Left lobe of liver (tissue), 2 donors: ENCODE measurements at regions not wholly inside any gene's neighbourhood (a gene's known extent, or its start where the extent isn't known, plus 50 kb on each side); places are given as distances from the start of the nearest gene placed in this dataset.

Experiments
- ATAC-seq: fragments of 200-7000 bp; cut with Tn5 transposase; one replicate; pipeline ENCODE4 v1.9.1; 2020; ENCODE audit warnings: mild to moderate bottlenecking, moderate library complexity
- DNase-seq: peaks from one replicate; pipeline ENCODE4 v3.0.0-alpha.2; 2020; ENCODE audit warnings: low spot score
- donor health status: DM: no; HTN: no; CAD: no; lungs with moderate emphysema.
- donor health status: DM: no; HTN: yes; CAD: no.

DNA sequence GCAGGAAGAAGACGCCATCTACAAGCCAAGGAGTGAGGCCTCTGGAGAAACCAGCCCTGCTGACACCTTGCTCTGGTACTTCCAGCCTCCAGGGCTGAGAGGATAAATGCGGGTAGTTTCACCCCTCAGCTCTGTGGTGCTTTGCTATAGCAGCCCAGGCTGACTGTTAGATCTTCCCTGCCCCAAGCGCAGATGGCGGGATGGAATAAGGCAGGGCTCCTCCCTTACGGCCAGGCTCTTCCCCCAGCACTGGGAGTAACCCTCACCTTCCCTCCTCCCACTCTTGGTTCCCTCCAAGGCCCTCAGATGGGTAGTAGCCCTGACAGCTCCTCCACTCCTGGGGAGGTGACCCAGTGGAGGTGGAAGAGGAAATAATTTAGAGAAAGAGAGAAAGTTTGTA lies 285.1 kb downstream of the GADD45G start:
- DNase-seq (peak; percentile 31), ATAC-seq (no peak)

DNA sequence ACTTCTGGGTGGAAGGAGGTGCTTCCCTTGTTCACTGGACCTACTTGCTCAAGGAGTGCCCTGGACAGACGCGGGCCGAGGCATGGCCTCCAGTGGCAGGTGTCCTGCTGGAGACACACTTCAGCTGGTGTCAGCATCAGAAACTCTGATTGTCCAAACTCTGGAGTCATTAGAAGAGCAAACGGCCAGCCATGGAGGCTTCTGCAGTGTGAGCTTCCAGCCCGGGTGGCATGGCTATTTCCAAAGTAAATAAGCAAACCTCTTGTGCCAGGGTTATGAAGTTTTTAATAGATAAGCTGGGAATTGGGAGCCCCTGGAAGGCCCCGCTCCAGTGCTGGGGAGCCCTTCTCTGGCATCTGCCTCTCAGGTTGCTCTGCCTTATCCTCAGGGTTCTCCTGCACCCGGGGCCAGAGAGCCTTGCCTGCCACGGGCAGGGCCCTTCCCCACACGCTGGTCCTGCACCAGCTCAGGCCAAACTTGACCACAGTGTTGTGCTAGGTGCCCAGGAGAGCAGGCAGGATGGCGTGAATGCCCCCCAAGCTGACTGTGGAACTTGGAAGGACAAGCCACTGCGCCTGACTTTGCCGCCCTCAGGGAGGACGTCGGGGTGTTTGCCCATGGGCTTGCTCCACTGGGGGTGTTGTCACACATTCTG lies 285.6 kb downstream of the GADD45G start:
- peak; percentile 49 for DNase-seq
- ATAC-seq: peak; percentile 57

DNA sequence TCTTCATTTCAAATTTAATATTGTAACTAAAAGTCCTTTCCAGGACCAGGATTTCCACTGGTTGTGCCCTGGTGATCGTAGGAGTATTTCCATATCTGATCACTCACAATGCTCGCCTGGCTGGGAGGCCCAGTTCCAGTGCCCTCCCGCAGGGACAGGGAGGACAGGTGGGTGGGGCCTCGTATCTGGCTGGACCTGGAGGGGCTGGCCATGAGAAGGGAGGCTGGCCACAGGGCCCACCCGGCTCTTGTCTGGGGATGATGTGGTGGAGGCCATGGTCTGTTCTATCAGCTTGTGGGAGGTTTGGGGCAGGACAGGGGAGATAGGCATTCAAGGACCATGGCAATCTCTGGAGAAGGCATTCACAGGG lies 286.4 kb downstream of the GADD45G start:
- peak; percentile 12 for ATAC-seq
- no peak for DNase-seq

DNA sequence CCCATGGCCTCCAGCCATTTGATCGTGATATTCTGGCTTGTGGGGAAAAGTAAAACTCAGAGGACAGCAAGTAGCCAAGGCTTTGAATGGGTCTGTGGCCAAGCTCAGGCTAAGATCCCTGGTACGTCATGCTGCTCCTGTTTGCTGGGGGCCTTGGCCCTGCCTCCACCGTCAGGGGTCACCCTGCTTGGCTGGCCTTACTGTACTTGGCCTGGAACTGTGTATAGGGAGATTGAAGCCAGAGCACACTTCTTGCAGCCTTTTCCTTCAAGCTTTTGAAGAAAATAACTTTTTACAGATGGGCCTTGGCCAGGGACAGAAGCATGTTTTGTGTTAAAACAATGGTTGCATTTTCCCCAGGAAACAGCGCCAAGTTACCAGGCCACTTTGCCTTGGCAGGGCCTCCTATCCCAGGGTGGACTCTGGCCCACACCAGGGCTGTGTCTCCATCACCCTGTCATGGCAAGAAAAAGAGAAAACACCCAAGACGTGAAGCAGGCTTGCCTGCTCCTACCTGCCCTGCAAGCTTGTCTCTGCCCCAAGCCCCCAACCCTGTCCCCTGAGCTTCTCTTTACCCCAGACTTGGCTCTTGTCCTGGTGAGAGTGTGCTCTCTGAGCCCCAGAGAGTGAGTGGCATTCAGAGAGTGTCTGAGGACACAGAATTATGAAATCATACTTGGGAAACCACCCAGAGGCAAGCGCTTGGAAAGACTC lies 286.9 kb downstream of the GADD45G start:
- ATAC-seq: peak; percentile 78

DNA sequence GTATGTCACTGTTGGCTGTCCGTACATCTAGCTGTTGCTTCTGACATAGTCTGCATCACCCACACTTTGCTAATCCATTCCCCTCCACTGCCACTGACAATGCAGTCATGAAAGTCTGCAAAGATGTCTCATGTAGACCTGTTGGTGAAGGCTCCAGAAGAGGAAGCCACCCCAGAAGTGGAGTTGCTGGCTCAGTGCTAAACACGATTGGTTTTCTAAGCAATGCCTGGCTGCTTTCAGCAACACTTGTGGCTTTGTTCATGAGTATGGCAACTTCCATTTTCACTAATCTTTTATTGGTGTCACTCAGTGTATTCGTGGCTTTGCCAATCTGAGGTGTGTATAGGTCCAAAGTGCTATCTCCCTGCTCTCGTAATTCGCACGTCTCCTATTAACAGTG lies 288.1 kb downstream of the GADD45G start:
- ATAC-seq: no peak
- DNase-seq: peak; percentile 11

More for the DNA sequence above, 286.9 kb downstream of the GADD45G start:
- peak; percentile 85 for DNase-seq

DNA sequence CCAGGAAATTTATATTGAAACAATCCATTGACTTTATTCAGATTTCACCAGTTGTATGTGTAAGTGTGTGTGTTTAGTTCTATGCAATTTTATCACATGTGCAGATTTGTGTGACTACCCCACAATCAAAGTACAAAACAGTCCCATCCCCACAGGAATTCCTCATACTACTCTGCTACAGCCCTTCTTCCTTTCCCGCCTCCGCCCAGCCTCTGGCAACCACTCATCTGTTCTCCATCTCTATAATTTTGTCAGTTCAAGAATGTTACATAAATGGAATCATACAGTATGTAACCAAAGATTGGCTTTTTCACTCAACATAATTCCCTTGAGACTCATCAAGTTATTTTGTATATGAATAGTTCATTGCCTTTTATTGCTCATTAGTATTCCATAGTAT lies 289.1 kb downstream of the GADD45G start:
- peak; percentile 14 for DNase-seq
- no peak for ATAC-seq

DNA sequence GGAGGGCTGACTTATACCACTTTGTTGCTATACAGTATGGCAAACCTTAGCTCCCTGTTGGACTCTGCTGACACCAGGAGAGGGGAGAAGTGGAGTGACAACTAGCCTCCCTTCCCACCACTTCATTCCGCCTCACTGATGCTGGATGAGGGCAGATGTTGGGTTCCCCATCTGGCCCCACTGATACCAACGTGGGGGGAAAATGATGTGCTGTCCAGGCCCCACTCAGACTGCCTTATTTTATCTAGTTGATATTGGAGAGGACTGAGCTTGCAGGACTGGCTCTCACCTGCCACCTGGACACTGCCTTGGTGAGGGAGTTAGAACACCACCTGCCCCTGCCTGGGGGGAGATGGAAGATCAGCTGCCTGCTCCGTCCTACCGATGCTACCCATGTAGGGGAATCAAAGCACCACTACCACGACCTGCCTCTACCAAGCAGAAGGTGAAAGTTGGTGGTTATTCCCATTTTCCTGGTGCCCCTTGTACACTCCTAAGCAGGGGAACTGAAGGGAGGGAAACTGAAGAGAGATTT lies 292.1 kb downstream of the GADD45G start:
- ATAC-seq (no peak), DNase-seq (peak; percentile 24)

DNA sequence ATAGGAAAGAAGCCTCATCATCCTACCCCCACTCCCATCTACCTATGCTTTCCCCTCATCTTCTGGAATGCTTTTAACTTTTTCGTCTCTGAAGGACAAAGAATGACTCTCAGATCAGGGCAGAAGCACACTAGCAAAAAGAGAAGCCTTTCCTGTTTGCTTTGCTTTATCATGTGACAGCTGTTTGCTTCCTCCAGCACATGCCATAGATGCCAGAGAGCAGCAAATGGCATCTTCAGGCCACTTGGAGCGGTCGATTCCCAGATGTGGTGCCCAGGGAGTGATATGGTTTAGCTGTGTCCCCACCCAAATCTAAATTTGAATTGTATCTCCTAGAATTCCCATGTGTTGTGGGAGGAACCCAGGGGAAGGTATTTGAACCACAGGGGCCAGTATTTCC lies 294.8 kb downstream of the GADD45G start:
- DNase-seq (no peak), ATAC-seq (no peak)

DNA sequence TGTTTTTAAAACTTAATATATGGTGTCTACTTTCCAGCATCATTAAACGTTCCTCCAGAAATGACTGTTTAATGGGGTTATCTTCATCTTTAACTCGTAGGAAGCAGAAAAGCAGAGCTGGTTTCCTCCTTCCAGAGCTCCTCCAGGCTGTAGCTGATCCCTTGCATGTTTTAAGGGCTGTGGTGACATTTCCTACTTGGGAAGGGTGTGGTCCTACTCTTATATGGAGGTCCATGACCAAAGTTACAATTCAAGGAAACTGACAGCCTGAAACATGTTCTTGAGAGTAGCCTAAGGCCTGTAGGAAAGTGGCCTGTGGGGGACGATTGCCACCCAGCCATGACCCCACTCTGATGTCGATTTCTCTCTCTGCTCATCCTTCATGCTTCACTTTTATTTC lies 297.1 kb downstream of the GADD45G start:
- ATAC-seq: no peak
- DNase-seq: no peak

DNA sequence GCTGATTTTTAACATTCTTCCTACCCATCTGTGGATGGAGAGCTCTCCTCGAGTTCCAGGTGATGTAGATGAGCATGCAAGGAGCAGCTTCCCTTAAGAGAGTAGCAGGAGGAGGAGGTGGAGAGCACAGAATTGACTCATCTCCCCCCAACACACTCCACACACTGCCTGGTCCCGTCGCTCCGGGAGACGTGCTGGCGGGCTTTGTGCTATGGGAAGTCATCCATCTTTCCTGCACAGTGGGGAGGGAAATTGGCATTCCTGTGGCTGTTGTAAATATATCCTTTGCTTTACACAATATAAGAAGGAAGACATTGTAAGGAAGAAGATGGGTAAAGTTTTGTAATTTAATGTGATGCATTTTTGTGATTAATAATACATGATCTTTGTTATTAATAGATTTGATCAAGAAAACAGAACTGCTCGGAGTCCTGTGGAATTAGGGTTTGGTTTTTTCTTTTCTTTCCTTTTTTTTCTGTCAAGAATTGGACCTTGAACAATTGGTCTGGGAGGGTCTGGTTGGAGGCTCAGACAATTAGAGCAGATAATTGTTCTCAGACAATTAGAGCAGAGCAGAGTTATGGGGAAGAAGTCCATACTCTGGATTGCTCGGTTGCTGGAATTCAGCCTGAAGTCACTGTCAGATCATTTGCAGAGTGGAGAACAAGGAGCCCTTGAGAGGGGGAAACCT lies 297.8 kb downstream of the GADD45G start:
- DNase-seq: no peak
- ATAC-seq: no peak

DNA sequence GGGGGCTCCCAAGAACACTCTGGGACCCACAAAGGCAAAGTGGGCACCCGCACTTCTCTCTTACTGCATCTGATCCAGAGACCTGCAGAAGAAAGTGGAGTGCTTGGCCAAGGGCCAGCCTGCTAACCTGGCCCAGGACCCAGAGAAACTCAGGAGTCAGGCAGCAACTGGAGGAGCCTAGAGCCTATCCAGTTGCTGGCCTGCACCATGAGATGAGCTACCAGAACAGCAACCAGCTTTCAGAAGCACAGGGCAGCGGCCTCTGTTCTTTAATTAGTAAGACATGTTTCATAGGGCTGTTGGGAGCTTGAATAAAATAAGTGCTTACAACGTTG lies 298.3 kb downstream of the GADD45G start:
- peak; percentile 34 for DNase-seq

DNA sequence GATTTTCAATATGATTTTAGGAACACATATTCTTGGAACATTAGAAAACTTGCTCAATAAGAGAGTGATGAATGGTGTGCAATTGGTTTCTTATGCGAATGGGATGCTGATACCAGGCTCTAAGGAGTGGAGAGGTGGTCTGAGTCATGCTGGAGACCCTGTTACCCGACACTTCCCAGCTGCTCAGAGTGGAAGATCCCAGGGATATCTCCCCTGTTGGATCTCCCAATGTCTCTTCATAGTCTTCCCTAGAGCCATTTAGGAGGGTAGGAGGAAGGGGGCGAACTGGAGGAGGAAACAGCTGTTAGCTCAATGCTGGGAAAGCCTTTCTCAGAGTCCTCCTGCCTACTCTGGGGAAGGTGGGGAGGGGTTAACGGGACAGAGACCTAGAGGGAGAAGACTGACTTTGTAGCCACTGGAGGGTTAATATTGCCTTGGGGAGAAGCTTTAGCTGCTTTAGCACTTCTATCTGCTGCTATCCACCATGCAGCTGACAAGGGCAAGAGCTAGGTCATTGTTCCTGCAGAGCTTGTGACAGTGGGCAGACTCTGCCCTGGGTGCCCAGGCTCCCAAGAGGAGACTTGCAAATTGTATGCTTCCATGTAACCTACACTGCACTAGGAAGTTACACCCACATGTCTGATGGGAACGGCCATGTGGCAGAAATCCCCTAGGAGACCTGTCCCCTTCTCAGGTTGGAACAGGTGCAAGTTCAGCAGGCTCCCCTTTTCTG lies 301.0 kb downstream of the GADD45G start:
- DNase-seq (peak; percentile 16), ATAC-seq (no peak)

More for the DNA sequence above, 298.3 kb downstream of the GADD45G start:
- no peak for ATAC-seq

DNA sequence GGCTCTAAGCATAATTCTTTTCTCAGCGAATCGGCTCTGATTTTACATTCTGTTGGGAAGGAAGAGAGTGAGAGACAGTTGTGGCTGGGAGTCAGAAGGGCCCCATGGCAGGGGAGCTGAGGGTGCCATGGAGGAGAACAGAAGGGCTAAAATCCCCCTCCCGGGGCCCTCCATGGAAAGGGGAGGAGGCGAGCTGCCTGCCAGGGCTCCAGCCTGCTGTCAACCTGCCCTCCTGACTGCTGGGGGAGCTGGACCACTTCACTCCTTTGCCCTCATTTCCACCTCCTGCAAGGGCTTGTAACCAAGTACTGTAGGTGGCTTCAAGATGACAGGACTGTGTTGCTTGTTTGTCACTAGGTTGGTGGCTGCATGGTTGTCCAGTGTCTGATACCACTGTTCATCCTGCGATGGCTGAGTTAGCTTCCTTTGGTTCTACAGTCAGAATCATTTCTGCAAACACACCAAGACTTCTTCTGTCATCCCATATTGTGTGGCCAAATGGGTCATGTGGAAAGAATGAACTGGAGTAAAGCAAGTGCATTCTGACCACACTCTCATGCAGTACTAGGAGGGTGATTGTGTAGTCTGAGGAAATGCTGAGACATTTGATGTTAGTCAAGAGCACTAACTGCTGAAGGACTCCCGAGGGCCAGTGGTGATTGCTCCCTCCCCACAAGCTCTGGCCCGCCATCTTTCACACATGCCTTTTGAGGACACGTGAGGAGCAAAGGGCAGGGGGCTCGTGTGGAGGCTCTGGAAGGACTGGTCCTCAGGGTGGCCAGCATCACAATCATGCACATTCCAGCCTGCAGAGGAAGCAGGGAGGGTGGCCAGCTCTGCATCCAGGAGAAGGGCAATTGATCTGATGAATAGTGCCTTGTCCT lies 307.2 kb downstream of the GADD45G start:
- no peak for ATAC-seq
- peak; percentile 24 for DNase-seq

DNA sequence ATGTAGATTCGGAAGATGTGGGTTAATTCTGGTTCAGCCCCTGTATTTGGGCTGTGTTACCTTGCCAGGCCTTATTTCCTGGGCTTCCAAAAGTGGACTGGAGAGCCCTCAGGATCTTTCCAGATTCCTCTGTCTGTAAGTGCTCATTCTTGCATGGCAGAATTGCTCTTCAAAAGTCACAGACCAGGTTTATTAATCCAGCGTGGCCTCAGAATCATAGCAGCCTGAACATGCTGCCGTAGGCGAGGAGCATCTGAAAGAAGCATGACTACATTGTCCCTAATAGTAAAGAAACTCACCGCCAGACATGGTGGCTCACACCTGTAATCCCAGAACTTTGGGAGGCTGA lies 307.8 kb downstream of the GADD45G start:
- ATAC-seq (no peak), DNase-seq (peak; percentile 12)

DNA sequence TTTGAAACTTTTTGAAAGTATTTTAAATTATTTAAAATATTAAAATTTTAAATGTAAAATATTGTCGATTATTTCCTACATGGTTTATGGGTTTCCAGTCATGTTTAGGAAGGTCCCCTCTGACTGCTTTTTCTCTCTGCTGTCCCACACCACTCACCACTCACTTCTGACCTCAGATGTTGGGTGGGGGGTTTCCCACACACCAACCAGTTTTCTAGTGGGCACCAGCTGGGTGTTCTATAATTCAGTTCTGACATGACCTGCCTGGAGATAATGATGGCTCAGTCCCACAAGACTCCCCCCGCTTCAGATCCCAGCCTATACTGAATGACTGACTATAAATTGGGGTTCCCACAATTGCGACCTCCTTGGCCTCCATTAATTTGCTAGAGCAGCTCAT lies 310.4 kb downstream of the GADD45G start:
- ATAC-seq (no peak), DNase-seq (peak; percentile 11)

DNA sequence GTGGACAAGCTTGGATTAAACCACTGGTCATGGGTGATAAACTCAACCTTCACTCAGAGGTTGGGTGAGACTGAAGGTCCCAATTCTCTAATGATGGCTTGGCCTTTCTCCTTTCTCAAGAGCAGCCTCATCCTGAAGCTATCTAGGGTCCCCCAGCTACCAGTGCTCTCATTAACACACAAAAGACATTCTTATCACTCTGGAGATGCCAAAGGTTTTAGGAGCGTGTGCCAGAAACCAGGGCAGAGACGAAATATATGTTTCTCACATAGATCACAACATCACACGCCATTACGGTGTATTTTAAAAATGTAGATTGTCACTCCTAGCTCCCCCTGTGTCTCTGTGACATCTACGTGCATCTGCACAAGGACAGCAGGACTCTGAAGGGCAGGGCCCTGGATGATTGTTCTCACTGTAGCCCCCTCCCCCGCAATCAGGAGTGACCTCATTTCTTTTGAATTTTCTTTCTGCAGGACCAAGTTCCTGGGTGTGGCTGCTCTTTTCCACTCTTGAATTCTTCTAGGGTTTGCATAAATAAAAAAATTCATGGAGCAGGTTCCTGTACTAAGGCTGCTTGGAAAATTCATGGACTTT lies 311.3 kb downstream of the GADD45G start:
- ATAC-seq (no peak), DNase-seq (peak; percentile 7)

DNA sequence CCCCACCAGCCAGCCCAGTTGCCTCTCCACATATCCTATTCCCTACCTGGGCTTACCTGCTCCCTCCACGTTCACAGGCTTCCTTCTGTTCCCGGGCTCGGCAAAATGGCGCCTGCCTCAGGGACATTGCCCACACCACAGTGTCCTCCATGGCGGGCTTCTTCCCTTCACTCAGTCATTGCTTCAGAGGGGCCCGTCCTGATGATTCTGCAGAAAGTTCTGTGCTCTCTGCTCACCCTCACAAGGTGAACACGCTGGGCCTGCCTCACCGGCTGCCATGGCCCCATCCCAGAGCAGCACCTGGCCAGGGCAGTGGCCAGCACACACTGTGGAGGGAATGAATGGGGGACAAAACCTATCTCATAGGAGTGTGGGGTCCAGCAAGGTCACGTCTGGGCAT lies 313.0 kb downstream of the GADD45G start:
- DNase-seq (peak; percentile 35), ATAC-seq (no peak)

DNA sequence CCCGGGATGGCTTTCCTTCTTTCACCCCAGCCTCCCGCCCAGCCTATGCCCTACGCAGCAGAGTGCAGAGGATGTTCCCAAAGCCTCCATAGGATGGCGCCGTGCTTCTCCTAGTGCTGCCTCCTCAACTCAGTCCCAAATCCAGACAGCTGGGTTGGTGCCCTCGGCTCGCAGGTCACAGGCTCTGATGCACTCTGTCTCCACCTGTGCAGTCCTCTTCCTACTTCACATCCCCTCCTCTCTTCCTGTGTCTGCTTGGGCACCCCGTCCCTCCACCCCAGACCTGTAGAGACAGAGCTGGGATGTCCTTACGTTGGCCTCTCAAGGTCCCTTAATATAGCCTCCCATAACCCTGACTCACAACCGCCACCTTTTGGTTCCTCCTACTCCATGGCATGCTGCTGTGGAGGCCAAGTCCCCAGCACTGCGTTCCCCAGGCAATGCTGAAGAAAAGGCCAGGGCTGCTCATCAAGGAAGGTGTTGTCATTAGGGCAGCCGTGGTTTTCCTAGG lies 314.4 kb downstream of the GADD45G start:
- ATAC-seq: peak; percentile 91

DNA sequence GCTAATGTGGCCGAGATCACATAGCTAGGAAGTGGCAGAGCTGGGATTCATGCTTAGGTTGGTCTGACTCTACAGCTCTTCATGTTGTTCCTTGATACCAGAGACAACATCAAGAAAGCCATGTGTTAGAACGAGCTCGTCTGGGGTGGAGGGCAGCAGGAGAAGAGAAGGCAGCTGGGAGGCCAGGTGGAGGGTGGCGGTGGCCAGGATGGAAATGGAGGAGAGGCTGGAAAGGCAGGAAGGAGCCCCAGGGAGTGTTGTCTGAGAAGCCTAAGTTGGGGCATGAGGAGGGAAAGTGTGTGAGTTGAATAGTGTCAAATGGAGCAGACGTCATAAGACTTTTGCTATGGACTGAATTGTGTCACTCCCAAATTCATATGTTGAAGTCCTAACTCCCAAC lies 315.3 kb downstream of the GADD45G start:
- DNase-seq (peak; percentile 16), ATAC-seq (no peak)

More for the DNA sequence above, 314.4 kb downstream of the GADD45G start:
- DNase-seq: peak; percentile 62

DNA sequence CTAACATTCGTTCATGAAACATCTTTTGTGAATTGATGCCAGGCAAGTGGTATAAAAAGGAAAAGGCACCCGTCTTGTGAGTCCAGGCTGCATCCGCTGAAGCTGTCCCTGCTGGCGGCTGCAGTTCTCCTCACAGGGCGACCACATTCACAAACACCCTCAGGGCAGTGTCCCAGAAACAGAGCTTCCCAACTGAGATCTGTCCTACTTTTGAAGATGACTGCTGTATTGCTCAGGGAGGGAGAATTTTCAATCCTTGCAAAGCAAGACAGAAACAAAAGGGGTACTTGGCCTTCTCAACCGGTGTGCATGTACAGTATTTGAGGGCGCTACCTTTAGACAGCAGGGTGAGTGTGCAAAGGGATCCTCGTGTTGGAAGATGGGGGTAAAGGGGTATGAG lies 316.1 kb downstream of the GADD45G start:
- peak; percentile 16 for DNase-seq

More for the DNA sequence above, 316.1 kb downstream of the GADD45G start:
- ATAC-seq: no peak
